ENCODE measurements at regions not wholly inside any gene's neighbourhood (a gene's known extent, or its start where the extent isn't known, plus 50 kb on each side); places are given as distances from the start of the nearest gene placed in this dataset.

DNA sequence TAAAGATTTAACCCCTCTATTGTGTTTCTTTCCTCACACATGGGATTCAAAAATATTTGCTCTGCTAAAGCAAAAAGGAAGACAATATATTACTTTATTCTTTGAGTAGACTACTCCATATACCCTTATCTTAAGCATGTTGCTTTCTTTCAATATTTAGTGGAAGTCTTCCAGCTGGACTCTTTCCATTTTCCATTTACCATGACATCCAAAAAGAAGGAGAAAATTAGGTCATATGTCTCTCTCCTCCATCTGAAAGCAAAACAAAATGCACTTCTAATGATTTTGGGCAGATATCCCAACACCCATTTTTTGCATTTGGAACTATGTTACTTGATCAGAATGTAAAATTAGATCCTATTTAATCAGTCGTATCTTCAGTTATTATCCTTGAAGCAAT, 1336.5 kb downstream of the PCDH19 start:
- TF ChIP-seq, protein P1, sequence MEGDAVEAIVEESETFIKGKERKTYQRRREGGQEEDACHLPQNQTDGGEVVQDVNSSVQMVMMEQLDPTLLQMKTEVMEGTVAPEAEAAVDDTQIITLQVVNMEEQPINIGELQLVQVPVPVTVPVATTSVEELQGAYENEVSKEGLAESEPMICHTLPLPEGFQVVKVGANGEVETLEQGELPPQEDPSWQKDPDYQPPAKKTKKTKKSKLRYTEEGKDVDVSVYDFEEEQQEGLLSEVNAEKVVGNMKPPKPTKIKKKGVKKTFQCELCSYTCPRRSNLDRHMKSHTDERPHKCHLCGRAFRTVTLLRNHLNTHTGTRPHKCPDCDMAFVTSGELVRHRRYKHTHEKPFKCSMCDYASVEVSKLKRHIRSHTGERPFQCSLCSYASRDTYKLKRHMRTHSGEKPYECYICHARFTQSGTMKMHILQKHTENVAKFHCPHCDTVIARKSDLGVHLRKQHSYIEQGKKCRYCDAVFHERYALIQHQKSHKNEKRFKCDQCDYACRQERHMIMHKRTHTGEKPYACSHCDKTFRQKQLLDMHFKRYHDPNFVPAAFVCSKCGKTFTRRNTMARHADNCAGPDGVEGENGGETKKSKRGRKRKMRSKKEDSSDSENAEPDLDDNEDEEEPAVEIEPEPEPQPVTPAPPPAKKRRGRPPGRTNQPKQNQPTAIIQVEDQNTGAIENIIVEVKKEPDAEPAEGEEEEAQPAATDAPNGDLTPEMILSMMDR (IDR thresholded peaks at IDR 0.05): no peak
- TF ChIP-seq POLR2A (IDR thresholded peaks at IDR 0.05): no peak

Measured in esophagus squamous epithelium (tissue), 4 donors.